ENCODE measurements at regions not wholly inside any gene's neighbourhood (a gene's known extent, or its start where the extent isn't known, plus 50 kb on each side); places are given as distances from the start of the nearest gene placed in this dataset.

- H3K9ac ChIP-seq (ENCODE audit: control insufficient read depth, extremely low read depth, insufficient read depth, low read length) = no peak overlapping the region
- H3K27me3 ChIP-seq (ENCODE audit: control insufficient read depth, extremely low read depth, insufficient read depth, low read length) = peaks cover 9% of the 10 kb centered on the region
- no peak overlapping the region for H2AFZ ChIP-seq (ENCODE audit: control insufficient read depth, low read length)
- H3K4me2 ChIP-seq (ENCODE audit: control insufficient read depth, extremely low read depth, insufficient read depth, low read depth, low read length) = no peak overlapping the region
- no peaks in the 10 kb centered on the region for H3K9me1 ChIP-seq (ENCODE audit: control insufficient read depth, extremely low read depth, insufficient read depth, low read length)
- no peak for FAIRE-seq
- dilution Hi-C loops (cut with MboI; ENCODE audit: extremely low pct_ligation_motif_present, low sequenced_read_pairs) = no loop called here
- TF ChIP-seq, protein P1, sequence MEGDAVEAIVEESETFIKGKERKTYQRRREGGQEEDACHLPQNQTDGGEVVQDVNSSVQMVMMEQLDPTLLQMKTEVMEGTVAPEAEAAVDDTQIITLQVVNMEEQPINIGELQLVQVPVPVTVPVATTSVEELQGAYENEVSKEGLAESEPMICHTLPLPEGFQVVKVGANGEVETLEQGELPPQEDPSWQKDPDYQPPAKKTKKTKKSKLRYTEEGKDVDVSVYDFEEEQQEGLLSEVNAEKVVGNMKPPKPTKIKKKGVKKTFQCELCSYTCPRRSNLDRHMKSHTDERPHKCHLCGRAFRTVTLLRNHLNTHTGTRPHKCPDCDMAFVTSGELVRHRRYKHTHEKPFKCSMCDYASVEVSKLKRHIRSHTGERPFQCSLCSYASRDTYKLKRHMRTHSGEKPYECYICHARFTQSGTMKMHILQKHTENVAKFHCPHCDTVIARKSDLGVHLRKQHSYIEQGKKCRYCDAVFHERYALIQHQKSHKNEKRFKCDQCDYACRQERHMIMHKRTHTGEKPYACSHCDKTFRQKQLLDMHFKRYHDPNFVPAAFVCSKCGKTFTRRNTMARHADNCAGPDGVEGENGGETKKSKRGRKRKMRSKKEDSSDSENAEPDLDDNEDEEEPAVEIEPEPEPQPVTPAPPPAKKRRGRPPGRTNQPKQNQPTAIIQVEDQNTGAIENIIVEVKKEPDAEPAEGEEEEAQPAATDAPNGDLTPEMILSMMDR (optimal IDR thresholded peaks at IDR 0.05 in 1 of 3, IDR thresholded peaks at IDR 0.05 in 1 of 3, conservative IDR thresholded peaks at IDR 0.05 in 1 of 3; ENCODE audit: extremely low read depth in 1 of 3, insufficient read depth in 2 of 3, low read length in 3 of 3) = no peak
- no peak for TF ChIP-seq EZH2 (IDR thresholded peaks at IDR 0.05; ENCODE audit: low read length)
- no peaks in the 10 kb centered on the region for H3K79me2 ChIP-seq (ENCODE audit: control insufficient read depth, insufficient read depth, low read length)
- H4K20me1 ChIP-seq (ENCODE audit: control insufficient read depth, extremely low read depth, insufficient read depth, low read length) = no peaks in the 10 kb centered on the region
- H3K36me3 ChIP-seq (ENCODE audit: control insufficient read depth in 2 of 2, extremely low read depth in 1 of 2, insufficient read depth in 2 of 2, low read length in 2 of 2) = no peaks in the 10 kb centered on the region
- no peaks in the 10 kb centered on the region for H3K9me3 ChIP-seq (ENCODE audit: control insufficient read depth, low read depth, low read length)
- H3K27ac ChIP-seq (ENCODE audit: control insufficient read depth, insufficient read depth, low read length) = no peak overlapping the region
- no peak for DNase-seq (ENCODE audit: low read depth, low spot score)
- H3K4me1 ChIP-seq (ENCODE audit: control insufficient read depth, extremely low read depth, insufficient read depth, low read length) = no peaks in the 10 kb centered on the region
- H3K4me3 ChIP-seq (ENCODE audit: control insufficient read depth in 2 of 3, extremely low read depth in 1 of 3, insufficient read depth in 2 of 3, low read depth in 1 of 3, low read length in 3 of 3) = no peak overlapping the region
Observed at GRCh38 chr7:32314761-32315160, 175.4 kb downstream of the LSM5 start.

DNA sequence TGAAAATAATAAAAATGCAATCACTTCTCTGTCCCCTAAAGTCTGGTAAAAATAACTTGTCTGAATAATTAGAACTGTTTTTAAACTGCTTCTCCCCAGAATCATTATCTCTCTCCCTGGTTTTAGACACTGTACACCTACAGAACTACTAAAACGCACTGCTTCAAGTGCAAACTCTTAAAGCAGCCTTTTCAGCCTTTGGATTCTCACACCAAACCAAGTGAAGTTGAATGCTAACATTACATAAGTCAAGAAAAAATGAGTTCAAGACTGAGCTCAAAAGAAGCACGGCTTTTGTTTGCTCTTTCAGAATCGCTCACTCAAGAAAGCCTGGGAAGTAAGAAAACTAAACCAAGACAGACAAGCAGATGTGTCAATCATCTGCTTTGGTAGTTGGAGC lies 188.8 kb downstream of the LSM5 start:
- TF ChIP-seq, protein P1 (optimal IDR thresholded peaks at IDR 0.05 in 1 of 3, IDR thresholded peaks at IDR 0.05 in 1 of 3, conservative IDR thresholded peaks at IDR 0.05 in 1 of 3; ENCODE audit: extremely low read depth in 1 of 3, insufficient read depth in 2 of 3, low read length in 3 of 3) = no peak
- no peak for TF ChIP-seq EZH2 (IDR thresholded peaks at IDR 0.05; ENCODE audit: low read length)
- no peak overlapping the region for H3K27ac ChIP-seq (ENCODE audit: control insufficient read depth, insufficient read depth, low read length)
- no peak overlapping the region for H3K4me3 ChIP-seq (ENCODE audit: control insufficient read depth in 2 of 3, extremely low read depth in 1 of 3, insufficient read depth in 2 of 3, low read depth in 1 of 3, low read length in 3 of 3)
- no peak overlapping the region for H3K9ac ChIP-seq (ENCODE audit: control insufficient read depth, extremely low read depth, insufficient read depth, low read length)
- H3K4me2 ChIP-seq (ENCODE audit: control insufficient read depth, extremely low read depth, insufficient read depth, low read depth, low read length) = no peak overlapping the region
- H4K20me1 ChIP-seq (ENCODE audit: control insufficient read depth, extremely low read depth, insufficient read depth, low read length) = no peaks in the 10 kb centered on the region
- H3K27me3 ChIP-seq (ENCODE audit: control insufficient read depth, extremely low read depth, insufficient read depth, low read length) = peaks cover 38% of the 10 kb centered on the region
- dilution Hi-C loops (cut with MboI; ENCODE audit: extremely low pct_ligation_motif_present, low sequenced_read_pairs) = no loop called here
- DNase-seq (ENCODE audit: low read depth, low spot score) (no peak), FAIRE-seq (no peak)
- H3K9me3 ChIP-seq (ENCODE audit: control insufficient read depth, low read depth, low read length) = no peaks in the 10 kb centered on the region
- H3K79me2 ChIP-seq (ENCODE audit: control insufficient read depth, insufficient read depth, low read length) = no peaks in the 10 kb centered on the region
- H3K9me1 ChIP-seq (ENCODE audit: control insufficient read depth, extremely low read depth, insufficient read depth, low read length) = no peaks in the 10 kb centered on the region
- no peaks in the 10 kb centered on the region for H3K4me1 ChIP-seq (ENCODE audit: control insufficient read depth, extremely low read depth, insufficient read depth, low read length)
- no peaks in the 10 kb centered on the region for H3K36me3 ChIP-seq (ENCODE audit: control insufficient read depth in 2 of 2, extremely low read depth in 1 of 2, insufficient read depth in 2 of 2, low read length in 2 of 2)
- H2AFZ ChIP-seq (ENCODE audit: control insufficient read depth, low read length) = no peak overlapping the region
